ENCODE measurements at regions not wholly inside any gene's neighbourhood (a gene's known extent, or its start where the extent isn't known, plus 50 kb on each side); places are given as distances from the start of the nearest gene placed in this dataset.

- Histone ChIP-seq H3K27ac (no peak overlapping the region), H3K4me1 (no peaks in the 10 kb centered on the region), H3K4me3 (no peak overlapping the region), H3K27me3 (replicated peaks in 1 of 7) (no peaks in the 10 kb centered on the region), H3K36me3 (no peaks in the 10 kb centered on the region), H3K9me3 (no peaks in the 10 kb centered on the region)
- no peak for DNase-seq
- no peak for TF ChIP-seq POLR2A (IDR thresholded peaks at IDR 0.05)
- TF ChIP-seq POLR2AphosphoS5 (IDR thresholded peaks at IDR 0.05), result no peak
- TF ChIP-seq, protein P1, sequence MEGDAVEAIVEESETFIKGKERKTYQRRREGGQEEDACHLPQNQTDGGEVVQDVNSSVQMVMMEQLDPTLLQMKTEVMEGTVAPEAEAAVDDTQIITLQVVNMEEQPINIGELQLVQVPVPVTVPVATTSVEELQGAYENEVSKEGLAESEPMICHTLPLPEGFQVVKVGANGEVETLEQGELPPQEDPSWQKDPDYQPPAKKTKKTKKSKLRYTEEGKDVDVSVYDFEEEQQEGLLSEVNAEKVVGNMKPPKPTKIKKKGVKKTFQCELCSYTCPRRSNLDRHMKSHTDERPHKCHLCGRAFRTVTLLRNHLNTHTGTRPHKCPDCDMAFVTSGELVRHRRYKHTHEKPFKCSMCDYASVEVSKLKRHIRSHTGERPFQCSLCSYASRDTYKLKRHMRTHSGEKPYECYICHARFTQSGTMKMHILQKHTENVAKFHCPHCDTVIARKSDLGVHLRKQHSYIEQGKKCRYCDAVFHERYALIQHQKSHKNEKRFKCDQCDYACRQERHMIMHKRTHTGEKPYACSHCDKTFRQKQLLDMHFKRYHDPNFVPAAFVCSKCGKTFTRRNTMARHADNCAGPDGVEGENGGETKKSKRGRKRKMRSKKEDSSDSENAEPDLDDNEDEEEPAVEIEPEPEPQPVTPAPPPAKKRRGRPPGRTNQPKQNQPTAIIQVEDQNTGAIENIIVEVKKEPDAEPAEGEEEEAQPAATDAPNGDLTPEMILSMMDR (IDR thresholded peaks at IDR 0.05 in 8 of 11, conservative IDR thresholded peaks at IDR 0.05 in 3 of 11), result no peak
- 86 to 100% (median 93%) methylated on average over 1 of the region's 1 CpG for WGBS, 5 donors
- intact Hi-C loops (cut with DNase I; ENCODE audit: low total_unique reads), result no loop called here
Observed at GRCh38 chr1:168960114-168960513, 146.4 kb upstream of the ATP1B1 start.

DNA sequence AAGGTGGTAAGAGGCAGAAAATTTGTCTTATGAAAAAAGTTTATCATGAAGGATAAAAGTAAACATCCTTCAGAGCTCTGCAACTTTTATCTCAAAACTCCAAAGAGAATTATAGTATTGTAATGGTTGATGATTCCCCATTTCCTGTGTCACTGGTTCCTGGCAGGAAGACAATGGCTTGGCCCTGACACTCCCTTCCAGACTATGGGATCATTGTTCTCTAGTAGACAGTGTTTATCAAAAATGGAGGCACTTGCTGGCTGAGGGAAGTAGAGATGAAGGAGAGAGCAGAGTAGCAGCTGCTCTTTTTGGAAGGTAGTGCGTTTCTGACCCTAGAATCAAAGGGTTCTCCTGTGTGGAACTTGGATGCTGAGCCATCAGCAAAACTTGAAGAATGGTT, 145.9 kb upstream of the ATP1B1 start:
- TF ChIP-seq POLR2AphosphoS5 (IDR thresholded peaks at IDR 0.05) (no peak), POLR2A (IDR thresholded peaks at IDR 0.05) (no peak)
- TF ChIP-seq, protein P1 (IDR thresholded peaks at IDR 0.05 in 8 of 11, conservative IDR thresholded peaks at IDR 0.05 in 3 of 11), result no peak
- no peaks in the 10 kb centered on the region for H3K27me3 ChIP-seq (replicated peaks in 1 of 7)
- intact Hi-C loops (cut with DNase I; ENCODE audit: low total_unique reads), result no loop called here
- no peak for DNase-seq
- no peak overlapping the region for H3K4me3 ChIP-seq
- no peaks in the 10 kb centered on the region for H3K9me3 ChIP-seq
- H3K36me3 ChIP-seq, result no peaks in the 10 kb centered on the region
- WGBS, 5 donors, result 62 to 80% (median 69%) methylated on average over 1 of the region's 1 CpG
- no peaks in the 10 kb centered on the region for H3K4me1 ChIP-seq
- H3K27ac ChIP-seq, result peak overlapping the region in 1 of 8 donors; percentile 28

DNA sequence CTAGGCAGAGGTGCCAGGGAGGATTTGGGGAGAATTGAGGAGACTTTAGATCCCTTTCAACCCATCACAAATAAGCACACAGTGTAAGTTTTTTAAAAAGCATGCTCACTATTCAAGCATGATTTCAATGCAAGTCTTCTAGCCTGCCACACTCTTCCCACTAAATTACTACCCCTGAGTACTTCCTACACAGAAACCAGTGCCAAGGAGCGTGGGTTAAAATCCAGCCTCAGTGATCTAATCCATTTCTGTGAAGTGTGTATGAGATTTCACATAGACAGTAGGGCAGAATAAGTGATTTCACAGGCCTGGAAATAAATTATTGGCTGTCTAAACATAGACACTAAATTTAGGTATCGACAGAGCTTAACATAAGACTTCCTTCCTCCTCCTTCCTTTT, 142.9 kb upstream of the ATP1B1 start:
- 51 to 64% (median 62%) methylated on average over 2 of the region's 2 CpGs for WGBS, 5 donors
- intact Hi-C loops (cut with DNase I; ENCODE audit: low total_unique reads), result no loop called here
- Histone ChIP-seq H3K4me1 (no peaks in the 10 kb centered on the region), H3K36me3 (no peaks in the 10 kb centered on the region), H3K27me3 (replicated peaks in 1 of 7) (no peaks in the 10 kb centered on the region), H3K27ac (no peak overlapping the region), H3K4me3 (no peak overlapping the region), H3K9me3 (no peaks in the 10 kb centered on the region)
- no peak for DNase-seq
- TF ChIP-seq POLR2AphosphoS5 (IDR thresholded peaks at IDR 0.05), result no peak
- no peak for TF ChIP-seq POLR2A (IDR thresholded peaks at IDR 0.05)
- TF ChIP-seq, protein P1 (IDR thresholded peaks at IDR 0.05 in 8 of 11, conservative IDR thresholded peaks at IDR 0.05 in 3 of 11), result no peak

GRCh38 chr1:168964478-168964877, 142.0 kb upstream of the ATP1B1 start:
- Histone ChIP-seq H3K9me3 (no peaks in the 10 kb centered on the region), H3K27ac (no peak overlapping the region), H3K27me3 (replicated peaks in 1 of 7) (no peaks in the 10 kb centered on the region), H3K4me3 (no peak overlapping the region), H3K36me3 (no peaks in the 10 kb centered on the region), H3K4me1 (no peaks in the 10 kb centered on the region)
- intact Hi-C loops (cut with DNase I; ENCODE audit: low total_unique reads), result no loop called here
- DNase-seq, result no peak
- TF ChIP-seq POLR2AphosphoS5 (IDR thresholded peaks at IDR 0.05) (no peak), POLR2A (IDR thresholded peaks at IDR 0.05) (no peak)
- TF ChIP-seq, protein P1 (IDR thresholded peaks at IDR 0.05 in 8 of 11, conservative IDR thresholded peaks at IDR 0.05 in 3 of 11), result no peak
- 75 to 91% (median 88%) methylated on average over 3 of the region's 3 CpGs for WGBS, 5 donors
